ENCODE measurements at regions not wholly inside any gene's neighbourhood (a gene's known extent, or its start where the extent isn't known, plus 50 kb on each side); places are given as distances from the start of the nearest gene placed in this dataset.
"Not testable (repeated sequence)": the region's sequence is repeated elsewhere in the genome, so short reads cannot be mapped to it uniquely, and the experiment has no call there.

DNA sequence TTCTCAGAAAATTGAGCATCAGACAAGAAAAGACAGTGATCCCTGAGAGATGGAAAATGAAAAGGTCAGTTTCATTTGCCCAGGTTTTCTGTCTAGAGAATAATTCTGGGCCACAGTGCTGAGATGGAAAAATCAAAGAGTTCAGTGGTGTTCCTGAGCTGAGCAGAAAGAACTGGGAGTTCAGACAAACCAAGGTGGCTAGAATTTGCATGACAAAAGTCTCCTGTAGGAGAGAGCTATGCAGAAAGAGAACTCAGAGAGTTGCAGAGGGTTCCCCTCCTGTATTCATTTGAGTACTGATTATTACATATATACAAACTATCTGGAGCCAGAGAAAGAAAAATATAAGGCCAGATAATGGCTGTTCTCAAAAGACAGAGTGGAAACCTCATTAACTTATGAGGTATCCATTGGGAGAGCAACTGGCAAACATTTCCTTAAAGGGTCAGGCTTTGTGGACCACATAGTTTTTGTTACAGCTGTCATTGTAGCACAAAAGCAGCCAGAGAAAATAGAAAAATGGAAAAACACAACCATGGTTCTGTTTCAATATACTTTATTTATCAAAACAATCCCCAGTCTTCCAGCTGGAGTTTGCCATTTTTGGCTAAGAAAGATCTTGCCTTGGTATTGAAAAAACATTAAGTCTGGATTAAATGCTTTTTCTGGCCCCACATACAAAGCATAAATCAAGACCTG lies 1004.1 kb downstream of the TBL1XR1 start:
- no peak for DNase-seq (ENCODE audit: low spot score)

DNA sequence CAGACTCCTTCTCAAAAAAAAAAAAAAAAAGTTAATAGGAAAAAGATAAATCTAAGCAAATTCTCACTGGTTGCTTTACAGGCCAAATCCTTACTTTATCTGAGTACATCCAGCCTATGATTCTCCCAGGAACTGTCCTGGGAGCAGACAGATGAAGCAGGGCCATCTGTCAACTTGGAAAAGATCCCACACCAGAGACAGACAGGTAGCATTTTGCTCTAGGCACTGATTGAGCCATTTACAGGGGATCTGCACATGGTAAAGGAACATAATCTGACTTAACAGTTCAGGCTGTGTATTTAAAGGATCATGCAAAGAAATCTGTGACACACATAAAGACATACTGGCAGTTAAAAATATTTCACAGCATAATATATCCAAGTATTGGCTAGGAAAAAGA lies 1006.5 kb downstream of the TBL1XR1 start:
- no peak for DNase-seq (ENCODE audit: low spot score)

GRCh38 chr3:176183181-176183580 lies 1014.1 kb downstream of the TBL1XR1 start:
- no peak for DNase-seq (ENCODE audit: low spot score)

DNA sequence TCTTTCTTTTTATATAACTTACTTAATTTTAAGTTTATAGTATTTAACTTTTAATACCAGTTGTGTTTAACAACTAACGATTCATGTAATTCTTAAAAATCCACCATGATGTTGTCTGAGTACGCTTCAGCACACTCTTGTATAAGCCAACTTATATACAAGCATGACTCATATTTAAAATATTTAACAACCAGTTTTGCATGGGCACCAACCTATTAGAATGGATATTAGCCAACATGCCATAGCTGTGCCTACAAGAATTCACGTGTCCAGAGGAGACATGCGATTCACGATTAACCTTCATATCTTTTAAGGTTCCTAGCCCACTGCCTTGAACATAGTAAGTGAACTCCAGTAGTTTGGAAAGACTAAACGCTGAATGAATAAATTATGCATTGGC lies 1023.2 kb downstream of the TBL1XR1 start:
- no peak for DNase-seq (ENCODE audit: low spot score)

DNA sequence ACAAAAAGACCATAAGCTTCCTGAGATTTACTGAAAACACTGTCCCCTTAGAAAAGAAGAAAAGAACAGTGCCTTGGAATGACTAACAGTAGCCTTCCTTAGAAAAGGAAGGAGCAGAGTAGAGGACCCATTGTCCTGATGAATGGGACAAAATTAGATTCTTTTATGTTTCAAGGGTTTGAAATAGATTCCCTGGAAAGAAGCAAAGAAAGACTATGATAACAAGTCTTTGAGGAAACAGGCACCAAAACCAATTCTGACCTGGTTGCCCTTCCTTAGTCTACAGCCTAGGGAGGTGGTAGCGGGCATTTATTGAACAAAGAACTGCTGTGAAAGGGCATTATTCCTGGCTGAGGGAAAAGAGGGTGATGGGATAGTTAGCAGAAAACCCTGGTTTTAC lies 1024.8 kb downstream of the TBL1XR1 start:
- DNase-seq (ENCODE audit: low spot score): no peak

GRCh38 chr3:176167272-176167671 lies 1030.0 kb downstream of the TBL1XR1 start:
- DNase-seq (ENCODE audit: low spot score): no peak

GRCh38 chr3:176160997-176161396 lies 1036.3 kb downstream of the TBL1XR1 start:
- no peak for DNase-seq (ENCODE audit: low spot score)

GRCh38 chr3:176159796-176160195 lies 1037.5 kb downstream of the TBL1XR1 start:
- DNase-seq (ENCODE audit: low spot score): no peak

GRCh38 chr3:176155012-176155411 lies 1042.3 kb downstream of the TBL1XR1 start:
- no peak for DNase-seq (ENCODE audit: low spot score)

GRCh38 chr3:176149567-176149966 lies 1047.7 kb downstream of the TBL1XR1 start:
- no peak for DNase-seq (ENCODE audit: low spot score)

GRCh38 chr3:176147251-176147650 lies 1050.0 kb downstream of the TBL1XR1 start:
- DNase-seq (ENCODE audit: low spot score): no peak

- no peak for DNase-seq (ENCODE audit: low spot score)
Measured at GRCh38 chr3:176141837-176142236, 1055.4 kb downstream of the TBL1XR1 start.

DNA sequence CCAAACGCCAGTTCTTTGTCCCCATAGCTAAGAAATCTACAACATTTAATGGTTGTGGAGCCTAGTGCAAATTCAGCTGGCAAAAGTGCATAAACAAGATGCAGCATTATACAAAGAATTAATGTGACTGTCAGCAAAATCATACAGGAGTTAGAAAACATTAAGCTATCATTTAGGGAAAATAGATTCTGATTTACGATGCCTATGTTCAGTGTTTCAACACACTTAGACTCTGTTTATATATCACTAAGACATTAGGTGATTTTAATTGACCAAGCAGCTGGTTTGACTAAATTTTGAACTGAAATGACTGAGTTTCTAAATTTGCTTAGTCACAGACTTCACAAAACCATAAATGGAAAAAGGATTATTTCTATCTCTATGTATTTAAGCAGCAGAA lies 1076.8 kb downstream of the TBL1XR1 start:
- no peak for DNase-seq (ENCODE audit: low spot score)

GRCh38 chr3:176119826-176120225 lies 1077.5 kb downstream of the TBL1XR1 start:
- no peak for DNase-seq (ENCODE audit: low spot score)

GRCh38 chr3:176106380-176106779 lies 1090.9 kb downstream of the TBL1XR1 start:
- DNase-seq (ENCODE audit: low spot score): no peak

DNA sequence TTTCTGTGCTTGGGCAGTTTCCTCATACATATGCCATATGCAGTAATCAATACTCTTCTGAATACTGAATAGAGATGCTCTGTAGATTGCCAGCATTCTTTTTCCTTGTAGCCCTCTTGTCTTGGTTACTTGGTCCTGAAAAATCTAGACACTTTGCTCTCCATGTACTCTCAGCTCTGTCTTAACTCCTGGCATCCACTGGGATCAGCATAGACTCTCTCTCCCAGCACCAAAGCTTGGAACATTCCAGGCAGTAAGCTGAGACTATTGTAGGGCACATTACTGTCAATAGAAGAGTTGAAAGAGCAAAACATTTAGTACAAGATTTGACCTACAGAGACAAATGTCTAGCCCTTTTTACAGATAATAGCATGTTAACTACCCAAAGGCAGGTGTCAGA lies 1100.3 kb downstream of the TBL1XR1 start:
- DNase-seq (ENCODE audit: low spot score): no peak

DNA sequence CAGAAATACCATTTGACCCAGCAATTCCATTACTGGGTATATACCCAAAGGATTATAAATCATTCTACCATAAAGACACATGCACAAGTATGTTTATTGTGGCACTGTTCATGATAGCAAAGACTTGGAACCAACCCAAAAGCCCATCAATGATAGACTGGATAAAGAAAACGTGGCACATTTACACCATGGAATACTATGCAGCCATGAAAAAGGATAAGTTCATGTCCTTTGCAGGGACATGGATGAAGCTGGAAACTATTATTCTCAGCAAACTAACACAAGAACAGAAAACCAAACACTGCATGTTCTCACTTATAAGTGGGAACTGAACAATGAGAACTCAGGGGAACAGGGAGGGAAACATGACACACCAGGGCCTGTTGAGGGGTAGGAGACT lies 1103.4 kb downstream of the TBL1XR1 start:
- DNase-seq (ENCODE audit: low spot score): not testable (repeated sequence)

DNA sequence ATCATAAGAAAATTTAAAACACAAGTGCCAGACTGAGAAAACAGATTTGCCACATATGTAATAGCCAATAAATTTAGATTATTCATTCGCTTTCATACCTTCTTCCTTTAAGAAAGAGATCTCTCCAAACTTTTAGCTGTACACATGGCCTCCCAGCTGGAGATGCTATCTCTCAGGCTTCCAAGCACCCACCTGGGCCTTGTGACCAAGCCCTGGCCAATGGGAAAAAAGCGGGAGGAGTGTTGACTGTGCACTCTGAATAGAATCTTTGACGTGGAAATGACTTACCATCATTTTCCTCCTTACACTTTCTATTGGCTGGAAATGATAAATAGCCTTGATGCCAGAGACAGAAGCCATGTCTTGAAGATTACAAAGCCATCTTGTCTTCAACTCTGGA lies 1106.6 kb downstream of the TBL1XR1 start:
- no peak for DNase-seq (ENCODE audit: low spot score)

DNA sequence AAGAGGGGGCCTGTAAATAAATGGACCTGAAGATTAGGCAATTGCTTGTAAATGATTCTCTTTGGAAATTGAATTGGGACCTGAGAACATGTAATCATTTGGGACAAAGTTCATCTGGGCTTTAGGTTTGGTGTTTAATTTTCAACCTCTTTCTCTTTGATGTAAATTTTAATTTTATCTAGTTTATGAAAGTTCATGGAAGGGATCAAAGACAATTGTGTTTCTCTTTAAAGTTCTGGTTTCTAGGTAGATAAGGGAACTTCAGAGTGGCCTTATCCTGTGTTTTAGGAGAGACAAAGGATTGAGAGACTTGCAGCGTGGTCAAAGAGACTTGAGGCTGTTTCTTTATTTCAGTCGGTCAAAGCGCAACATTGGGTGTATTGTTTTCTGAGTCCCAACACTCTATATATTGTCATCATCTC lies 1108.3 kb downstream of the TBL1XR1 start:
- no peak for DNase-seq (ENCODE audit: low spot score)

DNA sequence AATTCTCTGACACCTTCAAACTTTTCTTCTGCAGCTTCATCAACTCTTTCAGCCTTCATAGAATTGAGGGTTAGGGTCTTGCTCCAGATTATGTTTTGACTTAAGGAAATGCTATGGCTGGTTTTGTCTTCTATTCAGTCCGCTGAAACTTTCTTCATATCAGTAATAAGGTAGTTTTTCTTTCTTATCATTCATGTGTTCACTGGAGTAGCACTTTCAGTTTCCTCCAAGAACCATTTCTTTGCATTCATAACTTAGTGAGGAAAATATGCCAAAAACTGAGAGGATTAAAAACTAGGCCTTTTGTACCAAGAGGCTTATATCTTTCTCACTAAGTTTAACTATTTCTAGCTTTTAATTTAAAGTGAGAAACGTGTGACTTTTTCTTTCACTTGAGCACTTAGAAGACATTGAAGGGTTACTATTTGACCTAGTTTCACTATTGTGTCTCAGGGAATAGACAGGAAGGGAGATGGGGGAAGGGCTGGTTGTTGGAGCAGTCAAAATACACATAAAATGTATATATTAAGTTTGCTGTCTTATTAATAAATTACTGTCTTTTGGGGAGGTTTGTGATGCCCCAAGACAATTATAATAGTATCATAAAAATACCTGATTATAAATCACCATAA lies 1110.1 kb downstream of the TBL1XR1 start:
- DNase-seq (ENCODE audit: low spot score): no peak

DNA sequence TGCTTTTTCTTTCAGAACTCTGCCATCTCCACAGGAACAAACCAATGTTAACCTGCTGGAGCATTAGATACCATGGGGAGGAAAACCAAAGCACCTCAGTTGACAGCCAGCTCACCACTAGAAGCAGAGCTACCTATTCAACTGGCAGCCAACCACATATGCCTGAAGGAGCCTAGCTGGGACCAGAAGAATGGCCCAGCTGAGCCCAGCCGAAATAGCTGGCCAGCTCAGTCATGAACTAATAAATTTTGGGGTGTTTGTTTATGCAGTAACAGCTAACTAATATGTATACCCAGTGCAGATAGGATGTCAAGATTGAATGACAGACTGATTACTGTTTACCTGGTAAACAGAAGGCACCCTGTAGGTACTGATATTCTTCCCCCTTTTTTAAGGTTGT lies 1117.5 kb downstream of the TBL1XR1 start:
- DNase-seq (ENCODE audit: low spot score): no peak

- no peak for DNase-seq (ENCODE audit: low spot score)
Measured at GRCh38 chr3:176078906-176079305, 1118.4 kb downstream of the TBL1XR1 start.

GRCh38 chr3:176075491-176075890 lies 1121.8 kb downstream of the TBL1XR1 start:
- DNase-seq (ENCODE audit: low spot score): no peak

DNA sequence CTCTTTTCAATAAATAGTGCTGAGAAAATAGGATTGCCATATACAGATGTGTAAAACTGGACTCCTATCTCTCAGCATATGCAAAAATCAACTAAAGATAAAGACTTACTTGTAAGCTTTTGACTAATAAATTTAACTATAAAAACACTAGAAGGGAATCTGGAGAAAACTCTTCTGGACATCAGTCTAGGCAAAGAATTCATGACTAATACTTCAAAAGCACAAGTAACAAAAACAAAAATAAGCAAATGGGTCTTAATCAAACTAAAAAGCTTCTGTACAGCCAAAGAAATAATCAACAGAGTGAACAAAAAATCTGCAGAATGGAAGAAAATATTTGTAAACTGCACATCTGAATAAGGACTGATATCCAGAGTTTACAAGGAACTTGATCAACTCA lies 1122.2 kb downstream of the TBL1XR1 start:
- DNase-seq (ENCODE audit: low spot score): no peak

Data from germinal center (tissue), 1 donor.